GM18511 (cell line): ENCODE measurements at regions not wholly inside any gene's neighbourhood (a gene's known extent, or its start where the extent isn't known, plus 50 kb on each side); places are given as distances from the start of the nearest gene placed in this dataset.
"Not testable (repeated sequence)": the region's sequence is repeated elsewhere in the genome, so short reads cannot be mapped to it uniquely, and the experiment has no call there.

Source experiments
- ATAC-seq: cut with Tn5 transposase; IDR thresholded peaks from one replicate; pipeline ENCODE4 v1.9.1; 2021; ENCODE audit warnings: mild to moderate bottlenecking, moderate library complexity; ENCODE audit not compliant: unreplicated experiment

DNA sequence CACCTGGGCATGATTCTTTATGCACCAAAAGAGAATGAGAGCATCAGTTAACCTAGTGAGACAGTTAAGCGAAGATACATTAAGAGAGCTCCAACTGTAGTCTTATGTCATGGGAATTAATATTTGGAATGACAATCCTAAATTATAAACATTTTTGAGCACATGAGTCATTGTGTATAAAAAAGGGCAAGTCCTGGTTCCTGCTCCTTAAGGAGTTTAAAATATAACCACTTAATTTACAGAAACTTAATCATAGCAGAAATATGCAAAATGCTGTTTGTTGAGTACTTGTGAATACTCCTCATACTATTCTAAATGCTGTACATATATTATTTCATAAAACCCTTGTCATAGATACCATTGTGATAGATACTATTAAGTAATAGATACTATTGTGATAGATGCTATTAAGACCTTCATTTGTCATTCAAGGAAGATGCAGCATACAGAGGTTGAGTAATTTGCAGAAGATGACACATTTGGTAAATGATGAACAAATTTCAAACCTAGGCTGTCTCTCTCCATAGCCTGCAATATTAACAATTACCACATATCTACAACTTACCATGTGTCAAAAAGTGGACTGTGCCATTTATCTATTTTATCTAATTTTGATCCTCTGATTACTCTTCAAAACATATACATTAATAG is 301.0 kb downstream of the TBC1D4 start:
- no peak for ATAC-seq

DNA sequence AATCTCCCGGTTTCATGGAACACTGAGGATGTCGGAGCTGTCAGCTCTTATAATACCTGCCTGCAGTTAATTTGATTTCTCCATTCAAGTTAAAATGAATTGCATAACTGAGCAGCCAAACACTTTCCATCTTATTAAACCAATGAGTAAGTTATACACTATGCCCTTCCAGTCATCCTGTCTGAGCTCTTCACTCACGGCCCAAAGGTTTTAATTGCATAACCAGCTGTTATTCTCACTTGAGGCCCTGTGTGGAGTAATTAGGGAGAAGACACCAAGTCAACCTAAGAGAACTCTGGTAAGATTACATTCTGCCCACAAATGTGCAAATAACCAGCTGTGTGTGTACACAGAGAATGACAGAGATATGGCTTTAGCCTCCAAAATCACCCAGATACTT is 303.5 kb downstream of the TBC1D4 start:
- ATAC-seq, result no peak

DNA sequence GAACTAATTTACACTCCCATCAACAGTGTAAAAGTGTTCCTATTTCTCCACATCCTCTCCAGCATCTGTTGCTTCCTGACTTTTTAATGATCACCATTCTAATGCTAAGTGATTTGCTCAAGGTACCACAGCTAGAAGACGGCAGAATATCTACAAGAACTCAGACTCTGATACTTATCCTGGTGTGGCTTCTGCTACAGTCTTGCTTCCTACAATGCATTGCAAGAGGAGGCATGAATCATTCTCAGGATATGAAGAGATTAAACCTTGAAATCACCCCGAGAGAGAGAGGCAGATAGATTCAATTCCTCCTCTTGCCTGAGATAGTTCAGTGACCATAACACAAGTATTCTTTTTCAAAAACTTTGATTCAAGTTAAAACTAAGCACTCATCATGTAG is 306.4 kb downstream of the TBC1D4 start:
- ATAC-seq, result no peak

GRCh38 chr13:75175097-75175496 is 306.9 kb downstream of the TBC1D4 start:
- not testable (repeated sequence) for ATAC-seq

DNA sequence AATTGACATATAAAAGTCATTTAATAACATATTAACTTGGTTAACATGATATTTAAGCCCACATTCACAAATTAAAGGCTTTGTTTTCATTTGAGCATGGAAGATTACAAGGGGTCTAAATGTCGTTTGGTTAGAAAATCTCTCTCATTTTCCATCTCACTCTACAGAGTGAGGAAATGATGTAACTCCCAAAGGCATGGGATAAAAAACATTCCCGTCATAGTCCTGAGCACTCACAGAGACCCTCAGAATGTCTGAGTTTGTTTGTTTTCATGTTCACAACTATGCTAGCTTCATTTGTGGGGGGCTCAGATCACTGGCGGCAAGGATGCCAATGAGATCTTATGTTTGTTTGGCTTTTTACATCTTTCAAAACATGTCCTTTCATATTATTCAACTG is 307.5 kb downstream of the TBC1D4 start:
- no peak for ATAC-seq

GRCh38 chr13:75173457-75174356 is 308.3 kb downstream of the TBC1D4 start:
- no peak for ATAC-seq

DNA sequence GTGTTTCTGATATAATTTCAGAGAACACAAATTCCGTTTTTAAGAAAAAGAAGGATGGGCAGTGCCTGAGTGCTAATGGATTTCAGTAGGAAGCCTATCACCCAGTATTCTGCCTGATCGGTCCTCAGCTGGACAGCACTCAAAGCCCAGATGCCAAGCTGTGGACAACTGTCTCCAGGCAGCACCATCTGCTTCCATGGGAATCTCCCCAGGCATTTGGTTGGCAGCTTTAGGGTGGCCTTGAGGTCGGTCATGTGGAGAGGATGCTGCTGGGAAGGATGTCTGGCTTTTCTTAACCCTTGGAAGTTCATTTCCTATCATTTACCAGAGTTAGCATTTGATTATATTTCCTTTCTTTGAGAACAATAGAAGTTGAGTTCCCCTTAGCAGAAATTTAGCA is 311.7 kb downstream of the TBC1D4 start:
- ATAC-seq, result no peak

DNA sequence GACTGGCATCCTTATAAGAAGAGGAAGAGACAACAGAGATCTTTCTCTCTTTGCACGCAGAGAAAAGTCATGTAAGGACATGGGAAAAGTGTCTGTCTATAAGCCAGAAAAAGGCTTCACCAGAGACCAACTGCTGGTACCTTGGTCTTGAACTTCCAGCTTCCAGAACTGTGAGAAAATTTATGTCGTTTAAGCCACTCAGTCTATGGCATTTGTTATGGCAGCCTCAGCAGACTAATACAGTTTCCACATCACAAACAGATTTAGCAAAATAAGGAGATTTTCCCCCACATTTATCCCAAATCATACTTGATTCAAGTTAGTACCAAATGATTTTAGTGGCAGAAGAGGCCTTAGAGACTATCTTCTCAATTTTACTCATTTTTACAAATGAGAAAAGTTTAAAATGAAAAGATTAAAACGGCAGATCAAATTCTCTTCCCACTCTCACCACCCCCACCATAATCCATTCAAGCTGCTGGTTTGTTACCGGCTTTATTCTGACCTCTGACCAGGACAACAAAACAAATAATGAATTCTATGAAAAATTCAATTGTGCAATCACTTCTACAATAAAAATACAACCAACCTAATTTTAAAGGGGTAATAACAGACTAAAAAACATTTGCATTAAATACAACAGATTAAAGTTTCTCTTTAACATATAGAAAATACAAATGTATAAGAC is 316.3 kb downstream of the TBC1D4 start:
- no peak for ATAC-seq

GRCh38 chr13:75161804-75162203 is 320.2 kb downstream of the TBC1D4 start:
- no peak for ATAC-seq

DNA sequence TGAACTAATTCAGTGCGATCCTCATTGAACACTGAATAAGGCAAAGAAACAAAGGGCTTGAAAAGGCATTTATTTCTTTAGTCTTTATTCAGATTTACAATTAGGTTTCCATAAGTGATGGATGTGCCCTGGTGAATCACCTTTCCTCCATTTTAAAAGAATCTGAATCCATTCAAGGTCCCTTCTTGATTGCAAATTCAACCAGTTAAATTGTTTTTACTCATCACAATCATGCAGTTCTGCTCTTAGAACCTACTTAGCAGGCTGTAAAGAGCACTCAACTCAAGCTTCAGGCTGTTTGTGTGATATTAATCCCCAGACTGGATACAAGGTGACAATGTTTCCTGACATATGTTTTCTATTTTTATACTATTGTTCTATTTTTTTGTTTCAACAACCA is 321.0 kb downstream of the TBC1D4 start:
- no peak for ATAC-seq

- ATAC-seq, result no peak
Observed at GRCh38 chr13:75154331-75154730, 327.6 kb downstream of the TBC1D4 start.

- ATAC-seq, result no peak
Observed at GRCh38 chr13:75153834-75154233, 328.1 kb downstream of the TBC1D4 start.

DNA sequence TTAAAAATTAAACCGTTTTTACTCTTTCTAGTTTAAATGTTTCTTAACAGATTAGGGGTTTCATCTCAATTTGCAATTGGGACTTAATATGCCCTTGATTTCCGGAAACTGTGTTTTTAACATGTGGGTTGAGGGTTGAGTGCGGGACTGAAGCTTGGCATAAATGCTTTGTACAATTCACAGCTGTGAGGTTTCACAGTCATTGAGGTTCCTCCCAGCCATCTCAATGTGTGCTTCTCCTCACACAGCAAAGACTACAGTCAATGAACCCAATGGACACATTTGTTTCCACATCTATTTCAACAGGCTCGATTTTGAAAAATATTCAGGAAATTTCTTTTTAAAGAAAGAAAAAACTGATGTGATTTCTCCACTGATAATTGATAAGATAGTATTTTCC is 328.6 kb downstream of the TBC1D4 start:
- ATAC-seq, result no peak

DNA sequence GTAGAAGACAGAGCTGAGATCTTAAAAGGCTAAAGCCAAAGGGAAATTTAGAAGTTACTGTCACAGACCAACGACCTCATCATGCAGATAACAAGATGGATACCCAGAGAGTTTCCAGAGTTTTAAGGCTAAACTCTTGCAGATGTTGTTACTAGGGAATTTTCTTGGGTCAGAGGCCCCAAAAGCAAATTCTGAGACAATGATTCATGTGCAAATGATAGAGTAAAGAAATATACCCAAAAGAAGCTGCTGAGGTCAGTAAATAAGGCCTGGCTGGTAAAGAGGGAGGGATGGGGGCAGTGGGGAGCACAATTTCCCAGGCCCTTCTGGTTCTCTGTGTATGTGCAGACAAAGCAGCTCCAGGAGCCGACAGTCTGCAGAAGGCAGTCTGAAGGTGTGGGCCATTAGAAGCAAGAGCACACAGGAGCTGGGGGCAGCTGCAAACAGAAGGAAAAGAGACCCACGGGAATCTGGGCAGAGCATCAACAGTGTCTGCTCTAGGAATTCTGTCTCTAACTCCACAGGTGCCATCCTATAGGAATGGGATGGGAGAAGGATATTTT is 330.8 kb downstream of the TBC1D4 start:
- ATAC-seq, result no peak

GRCh38 chr13:75149776-75150175 is 332.2 kb downstream of the TBC1D4 start:
- ATAC-seq, result no peak

DNA sequence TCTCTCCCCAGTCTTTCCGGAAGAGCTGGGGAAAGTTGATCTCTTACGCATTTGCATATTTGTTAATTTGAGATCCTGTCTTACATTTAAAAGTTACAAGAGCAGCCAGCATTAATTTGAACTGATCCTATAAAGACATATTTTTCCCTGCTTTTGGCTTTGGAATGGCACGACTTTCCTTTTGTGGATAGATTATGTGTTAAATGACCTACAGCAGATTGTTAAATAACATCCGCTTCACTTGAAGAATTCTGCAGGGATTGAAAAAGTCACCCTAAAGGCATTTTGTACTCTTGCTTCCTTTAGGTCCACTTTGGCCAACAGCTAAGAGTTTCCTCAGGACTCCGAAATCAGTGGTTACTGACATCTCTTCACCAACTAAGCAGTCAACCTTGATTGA is 334.0 kb downstream of the TBC1D4 start:
- no peak for ATAC-seq

- ATAC-seq, result no peak
Observed at GRCh38 chr13:75146436-75146835, 335.5 kb downstream of the TBC1D4 start.

GRCh38 chr13:75145927-75146326 is 336.0 kb downstream of the TBC1D4 start:
- ATAC-seq, result no peak

DNA sequence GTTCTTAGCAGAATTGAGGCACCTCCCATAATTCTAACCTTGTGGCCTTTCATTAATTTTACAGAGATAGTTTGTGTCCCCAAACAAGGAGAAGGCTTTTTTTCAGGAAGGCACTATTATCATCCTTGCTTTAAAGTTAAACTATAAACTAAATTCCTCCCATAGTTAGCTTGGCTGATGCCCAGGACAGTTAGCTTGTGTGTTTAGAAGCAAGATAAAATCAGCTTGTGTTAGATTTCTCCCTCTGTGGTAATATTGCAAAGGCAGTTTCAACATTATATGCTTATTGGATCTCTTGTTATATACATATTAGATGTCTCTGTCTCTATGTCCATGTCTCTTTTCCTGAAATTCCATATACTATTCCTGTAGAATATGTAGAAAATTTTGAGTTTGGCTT is 342.7 kb downstream of the TBC1D4 start:
- no peak for ATAC-seq

DNA sequence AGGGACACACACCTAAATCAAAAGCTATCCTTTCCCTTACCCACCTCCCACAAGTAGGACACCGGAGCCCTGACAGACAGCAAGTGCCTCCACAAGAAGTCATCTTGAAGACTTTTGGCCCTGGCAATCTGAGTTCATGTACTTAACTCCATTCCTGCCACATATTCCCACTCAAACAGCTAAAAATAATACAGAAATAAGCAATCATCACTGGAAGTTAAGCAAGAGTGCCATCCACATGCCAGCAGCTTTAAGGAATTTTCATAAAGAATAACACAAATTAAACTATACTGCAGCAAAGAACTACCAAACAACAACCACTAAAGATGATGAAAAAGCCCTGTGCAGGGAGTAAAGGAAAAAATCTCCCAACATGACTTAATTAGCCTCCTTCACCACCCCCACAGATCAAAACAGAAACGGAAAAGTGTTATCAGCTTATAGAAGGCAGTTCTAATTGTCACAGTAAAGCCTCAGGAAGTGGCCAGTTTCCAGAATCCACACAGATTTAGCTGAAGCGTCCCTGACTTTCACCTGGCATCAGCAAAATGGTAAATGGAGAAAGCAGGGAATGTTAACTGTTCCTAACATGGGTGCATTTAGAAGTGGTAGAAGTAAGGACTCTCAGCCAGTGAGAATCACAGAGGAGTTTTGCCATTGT is 343.9 kb downstream of the TBC1D4 start:
- no peak for ATAC-seq

DNA sequence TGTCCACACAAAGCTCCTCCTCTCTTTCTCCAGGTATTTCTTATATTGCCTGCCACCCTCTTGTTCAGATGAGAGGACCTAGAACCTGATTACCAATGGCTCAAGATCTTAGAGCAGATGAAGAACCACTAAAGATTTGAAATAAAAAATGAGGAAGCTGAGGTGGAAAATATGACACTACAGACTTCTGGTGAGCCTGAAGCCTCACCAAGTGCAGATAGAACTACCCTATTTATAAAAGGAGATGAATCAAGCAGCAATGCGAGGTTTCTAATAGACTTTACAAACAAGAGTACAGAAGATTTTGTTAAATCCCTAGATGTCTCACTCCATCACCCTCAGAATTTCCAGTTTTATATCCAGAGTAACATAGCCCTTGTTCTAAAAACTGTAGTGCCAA is 345.8 kb downstream of the TBC1D4 start:
- no peak for ATAC-seq
